GM18508 (cell line): ENCODE measurements at regions not wholly inside any gene's neighbourhood (a gene's known extent, or its start where the extent isn't known, plus 50 kb on each side); places are given as distances from the start of the nearest gene placed in this dataset.

ENCODE experiments used
- ATAC-seq: cut with Tn5 transposase; IDR thresholded peaks from one replicate; pipeline ENCODE4 v1.9.1; 2021; ENCODE audit warnings: moderate number of reproducible peaks; ENCODE audit not compliant: insufficient read depth, unreplicated experiment

DNA sequence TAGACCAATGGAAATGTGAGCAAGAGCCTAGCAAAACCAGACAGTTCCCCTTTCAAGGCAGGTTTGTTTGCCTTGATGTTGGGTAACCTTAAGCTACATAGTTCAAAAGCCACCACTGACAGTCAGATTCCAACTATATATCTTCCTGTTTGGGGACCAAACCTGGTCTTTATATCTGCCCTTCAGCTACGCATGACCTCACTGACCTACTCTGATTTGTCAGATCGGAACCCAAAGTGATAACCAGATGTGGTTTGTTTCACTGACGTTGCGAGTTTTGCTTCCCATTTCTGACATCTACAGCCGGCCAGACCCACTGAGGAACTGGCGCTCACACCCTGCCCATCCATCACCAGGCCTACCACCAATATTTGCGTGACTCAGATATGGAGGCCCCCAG lies 361.1 kb upstream of the CHRM3 start:
- ATAC-seq = no peak

DNA sequence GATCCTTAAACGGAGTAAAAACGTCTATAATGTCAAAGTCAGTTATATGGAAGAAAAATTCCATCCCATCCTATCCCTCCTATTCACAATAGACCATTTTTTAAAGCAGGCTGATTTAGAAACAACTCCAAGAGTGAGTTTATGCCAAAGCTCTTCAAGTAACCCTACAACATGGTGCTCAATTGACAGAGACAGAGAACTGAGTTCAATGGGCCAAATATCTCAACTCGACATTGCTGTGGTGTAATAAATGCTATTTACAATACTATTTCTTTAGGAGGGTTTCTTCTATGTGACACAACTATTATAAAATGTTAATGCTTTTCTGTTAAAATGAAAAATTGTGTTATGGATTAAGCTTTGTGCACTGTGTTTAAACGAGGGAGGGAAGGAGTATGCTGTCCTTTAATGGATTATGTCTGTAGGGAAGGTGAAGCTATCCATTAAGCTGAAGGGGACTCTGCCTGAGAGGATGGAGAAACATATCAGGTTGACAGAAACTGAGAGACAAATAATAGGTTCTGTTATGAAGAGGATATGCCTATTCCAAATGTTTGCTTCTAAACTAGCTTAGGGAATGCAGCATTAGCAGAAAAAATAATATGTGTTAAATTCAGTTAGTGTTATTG lies 362.5 kb upstream of the CHRM3 start:
- no peak for ATAC-seq

DNA sequence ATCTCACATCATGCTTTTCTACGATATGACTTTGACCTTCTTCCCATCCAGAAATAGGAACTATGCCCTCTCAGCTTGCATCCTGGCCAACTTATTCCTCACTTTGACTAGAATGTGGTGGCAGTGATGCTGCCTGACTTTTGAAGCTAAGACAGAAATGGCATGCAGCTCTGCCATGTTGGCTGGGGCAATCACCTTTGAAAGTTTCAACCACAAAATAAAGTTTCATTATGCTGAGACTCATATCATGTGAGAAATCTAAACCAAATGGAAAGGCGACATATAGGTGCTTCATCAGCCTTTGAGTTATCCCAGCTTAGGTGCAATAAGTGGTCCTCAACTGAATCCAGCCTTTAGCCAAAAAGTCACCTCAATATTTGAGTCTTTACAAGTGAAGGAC lies 370.0 kb upstream of the CHRM3 start:
- ATAC-seq = no peak

DNA sequence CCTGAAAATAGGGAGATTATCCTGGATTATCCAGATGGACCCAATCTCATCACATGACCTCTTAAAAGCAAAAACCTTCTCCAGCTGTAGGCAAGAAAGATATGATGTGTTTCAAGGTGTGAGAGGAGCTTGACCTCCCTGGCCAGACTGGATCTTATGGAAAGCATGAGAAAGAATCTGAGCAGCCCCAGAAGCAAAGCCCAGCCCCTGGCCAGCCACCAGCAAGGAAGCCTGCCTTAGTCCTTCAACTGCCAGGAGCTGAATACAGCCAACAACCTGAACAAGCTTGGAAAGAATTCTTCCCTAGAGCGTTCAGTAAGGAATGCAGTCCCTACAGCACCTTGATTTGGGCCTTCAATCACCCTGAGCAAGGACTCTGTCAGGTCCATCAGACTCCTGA lies 375.0 kb upstream of the CHRM3 start:
- no peak for ATAC-seq

DNA sequence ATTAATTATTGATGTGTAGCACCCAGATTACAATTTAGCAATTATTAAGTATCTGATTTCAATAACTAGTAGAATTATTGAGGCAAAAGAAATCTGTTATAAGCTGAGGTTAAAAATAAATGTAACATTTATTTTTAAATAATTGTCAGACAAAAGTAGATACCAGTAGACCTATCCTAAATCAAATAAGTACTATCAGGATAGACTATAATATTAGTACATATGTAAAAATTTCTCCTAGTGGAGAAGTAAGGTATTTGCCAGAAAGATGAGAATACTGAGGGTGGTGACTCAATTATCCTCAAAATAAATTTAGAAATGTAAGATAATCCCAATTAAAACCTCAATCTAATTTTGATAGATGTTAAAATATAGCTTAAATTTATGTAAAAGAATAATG lies 377.8 kb upstream of the CHRM3 start:
- no peak for ATAC-seq

DNA sequence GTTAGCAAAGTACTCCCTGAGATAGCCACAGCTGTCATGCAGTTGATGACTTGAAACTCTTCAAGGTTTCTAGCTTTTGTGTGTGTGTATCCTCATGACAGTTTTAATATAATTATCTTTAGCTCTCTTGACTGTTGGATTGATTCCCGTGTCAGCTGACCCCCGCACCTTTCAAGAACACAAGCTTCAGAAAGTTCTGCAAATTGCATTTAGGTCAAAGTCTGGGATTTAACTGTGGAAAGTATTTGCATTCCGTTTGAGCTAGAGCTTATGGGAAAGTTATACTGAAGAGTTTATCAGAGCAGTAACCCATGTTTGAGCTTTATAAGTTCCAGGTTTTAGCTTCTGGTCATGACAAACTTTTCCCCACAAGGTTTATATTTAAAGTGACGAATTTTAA lies 380.1 kb upstream of the CHRM3 start:
- no peak for ATAC-seq

DNA sequence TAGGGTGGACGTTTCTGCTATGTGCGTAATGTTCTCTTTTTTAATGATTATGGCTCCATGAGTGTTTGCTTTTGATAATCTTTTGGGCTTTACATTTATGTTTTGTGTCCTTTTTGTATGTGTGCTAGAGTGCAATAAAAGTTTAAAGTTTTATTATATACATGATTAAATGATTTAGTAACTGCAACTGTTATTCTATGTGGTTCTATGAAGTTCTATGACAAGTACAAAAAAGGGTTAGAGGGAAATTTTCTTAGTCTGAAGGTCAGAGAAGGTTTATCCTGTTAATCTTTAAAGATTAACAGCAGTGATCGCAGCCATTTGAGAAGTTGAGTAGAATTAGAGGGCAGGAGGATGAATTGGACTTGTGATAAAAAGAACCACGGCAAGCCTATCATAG lies 386.4 kb upstream of the CHRM3 start:
- ATAC-seq = no peak

DNA sequence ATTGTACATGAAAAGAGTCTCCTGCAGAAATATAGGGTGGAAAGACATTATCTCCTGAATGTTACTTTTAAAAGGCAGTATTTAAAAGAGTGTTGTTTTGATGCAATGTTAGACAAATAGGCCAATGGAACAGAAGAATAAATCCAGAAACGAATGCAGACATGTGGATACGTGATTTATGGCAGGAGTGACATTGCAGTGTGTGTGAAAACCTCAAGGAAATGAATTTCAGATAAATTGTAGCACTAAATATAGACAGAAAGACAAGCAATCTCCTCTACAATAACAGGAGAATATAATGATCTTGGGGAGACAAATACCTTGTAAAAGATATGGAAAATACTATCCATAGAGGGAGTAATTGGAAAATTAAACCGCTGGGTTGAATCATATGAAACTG lies 387.8 kb upstream of the CHRM3 start:
- no peak for ATAC-seq

DNA sequence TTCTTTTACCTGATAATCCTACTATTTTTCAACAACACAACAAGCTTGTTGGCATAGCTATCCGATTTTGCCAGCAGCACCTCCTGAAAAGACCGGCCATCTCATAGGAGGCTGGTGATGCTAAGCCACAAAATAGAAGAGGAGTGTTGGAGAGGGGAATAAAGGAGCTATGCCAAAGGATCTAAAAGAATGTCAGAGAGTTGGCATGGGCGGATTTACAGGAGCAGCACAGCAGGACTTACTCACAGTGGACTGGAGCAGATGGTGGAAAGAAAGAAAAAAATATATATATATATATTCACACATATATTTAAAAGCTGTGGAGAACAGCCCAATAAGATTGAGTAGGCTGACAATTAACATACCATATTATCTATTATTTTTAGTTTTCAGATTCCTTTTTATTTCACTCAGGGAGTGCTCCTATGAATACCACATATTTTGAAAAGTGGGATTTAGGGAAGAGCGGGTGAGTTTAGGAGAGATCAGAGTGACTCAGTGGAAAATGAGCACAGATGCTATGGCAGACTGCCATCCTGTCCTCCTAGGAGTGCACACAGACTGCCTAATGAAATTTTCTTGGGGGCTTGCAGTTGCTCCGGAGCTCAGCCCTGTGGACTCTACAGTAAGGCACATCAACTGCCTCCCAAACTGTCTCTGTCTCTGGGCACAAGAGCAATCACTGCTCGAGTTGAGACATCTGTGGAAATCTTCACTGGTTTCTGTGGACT lies 394.4 kb upstream of the CHRM3 start:
- no peak for ATAC-seq

DNA sequence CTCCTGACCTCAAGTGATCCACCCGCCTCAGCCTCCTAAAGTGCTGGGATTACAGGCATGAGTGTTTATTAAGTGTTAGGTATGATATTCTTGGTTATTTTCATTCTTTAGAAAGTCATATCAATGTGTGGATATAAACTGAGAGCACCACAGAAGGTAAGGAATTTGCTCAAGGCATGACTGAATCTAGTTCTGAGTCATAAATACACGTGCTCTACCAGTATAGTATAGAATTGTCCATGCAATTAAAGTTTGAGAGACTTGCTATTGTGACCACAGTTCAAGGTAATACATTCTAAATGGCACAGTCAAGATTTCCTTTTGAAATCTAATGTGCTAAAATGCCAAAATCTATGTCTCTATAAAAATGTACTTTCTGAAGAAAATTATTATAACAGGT lies 401.1 kb upstream of the CHRM3 start:
- no peak for ATAC-seq

DNA sequence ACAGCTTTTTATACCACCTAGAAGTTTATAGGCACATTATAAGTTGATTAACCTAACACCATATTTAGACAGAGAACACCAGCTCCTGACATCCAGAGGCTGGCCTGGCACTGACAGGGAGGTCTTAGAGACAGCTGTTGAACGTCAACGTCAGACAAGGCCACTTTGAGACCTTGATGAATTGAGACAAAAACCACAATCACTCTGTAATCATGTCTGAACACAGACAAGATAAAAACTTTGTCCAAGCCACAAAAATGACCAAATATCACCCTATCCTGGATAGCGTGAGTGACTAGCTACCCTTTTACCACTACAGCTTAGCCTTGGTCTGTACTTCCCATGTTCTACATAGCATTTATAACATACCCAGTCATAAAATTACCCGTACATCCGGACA lies 403.6 kb upstream of the CHRM3 start:
- ATAC-seq = no peak

DNA sequence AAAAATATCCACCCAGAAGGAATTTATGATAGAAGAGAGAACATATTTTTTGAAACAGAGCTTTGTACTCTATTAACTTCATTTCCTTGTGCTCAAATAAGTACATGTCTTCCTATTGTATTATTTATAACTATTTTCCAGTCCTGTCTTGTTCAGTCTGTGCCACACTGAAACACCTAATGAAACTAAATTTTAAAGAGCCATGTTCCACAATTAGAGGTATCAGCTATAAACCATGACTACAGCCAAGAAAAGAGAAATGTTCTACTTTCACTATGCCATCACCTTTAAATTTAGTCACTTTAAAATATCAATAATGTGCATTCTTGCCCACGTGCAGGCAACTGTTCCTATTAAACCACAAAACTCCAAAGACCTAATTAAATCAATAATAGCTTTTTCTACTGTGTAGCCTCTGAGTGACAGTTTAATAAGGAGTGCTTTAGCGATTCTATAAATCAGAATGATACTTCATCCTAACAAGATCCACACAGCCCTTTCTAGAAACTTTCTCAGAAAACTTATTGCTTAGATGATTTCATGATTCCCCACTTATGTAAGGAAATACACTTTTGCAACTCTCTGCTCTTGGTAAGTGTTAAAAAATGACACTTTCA lies 404.9 kb upstream of the CHRM3 start:
- no peak for ATAC-seq

DNA sequence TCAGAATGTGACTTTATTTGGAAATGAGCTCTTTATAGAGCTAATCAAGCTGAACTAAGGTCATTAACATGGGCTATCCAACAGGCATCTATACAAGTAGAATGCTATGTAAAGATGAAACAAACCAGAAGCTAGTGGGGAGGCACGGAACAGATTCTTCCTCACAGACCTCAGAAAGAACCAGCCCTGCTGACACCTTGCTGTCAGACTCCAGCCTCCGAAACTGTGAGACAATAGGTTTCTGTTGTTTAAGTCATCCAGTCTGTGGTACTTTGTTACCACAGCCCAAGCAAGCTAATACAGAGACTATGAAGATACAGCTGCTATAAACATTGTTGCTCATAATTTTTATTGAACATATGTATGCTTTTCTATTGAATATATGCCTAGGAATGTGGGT lies 406.3 kb upstream of the CHRM3 start:
- ATAC-seq = no peak

DNA sequence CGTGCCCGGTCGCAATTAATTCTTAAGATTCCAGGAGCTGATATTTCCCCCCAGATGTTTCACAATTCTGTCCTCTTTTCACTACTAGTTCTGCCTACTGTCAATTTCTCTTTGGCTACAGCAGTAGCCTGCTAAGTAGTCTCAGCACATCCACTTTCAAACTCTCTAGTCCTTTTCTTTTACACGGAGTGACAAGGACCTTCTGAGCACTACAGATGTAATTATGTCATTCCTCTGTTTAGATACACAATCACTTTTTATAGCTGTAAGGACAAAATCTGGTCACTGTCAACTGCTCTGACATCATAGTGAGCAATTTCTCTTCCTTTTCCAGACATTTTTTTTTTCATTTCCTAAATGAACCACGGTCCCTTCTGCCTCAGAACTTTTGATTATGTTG lies 421.7 kb upstream of the CHRM3 start:
- ATAC-seq = no peak

DNA sequence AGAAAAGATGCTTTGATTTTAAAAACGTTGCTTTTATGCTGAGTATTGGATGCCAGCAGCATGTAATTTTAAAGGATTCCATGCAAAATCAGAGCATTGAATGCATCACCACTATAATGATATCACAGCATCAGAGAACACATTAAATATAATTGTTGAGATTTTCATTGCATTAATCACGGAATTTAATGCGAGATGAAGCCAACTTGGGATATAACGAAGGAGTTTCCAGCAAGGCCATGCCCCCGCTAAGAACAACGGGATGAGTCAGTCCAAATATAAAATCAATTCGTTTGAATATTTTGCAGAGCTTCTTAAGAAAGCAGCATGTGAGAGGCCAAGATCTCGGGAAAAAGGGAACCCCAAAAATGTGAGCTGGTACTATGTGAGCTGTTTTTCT lies 423.4 kb upstream of the CHRM3 start:
- no peak for ATAC-seq

DNA sequence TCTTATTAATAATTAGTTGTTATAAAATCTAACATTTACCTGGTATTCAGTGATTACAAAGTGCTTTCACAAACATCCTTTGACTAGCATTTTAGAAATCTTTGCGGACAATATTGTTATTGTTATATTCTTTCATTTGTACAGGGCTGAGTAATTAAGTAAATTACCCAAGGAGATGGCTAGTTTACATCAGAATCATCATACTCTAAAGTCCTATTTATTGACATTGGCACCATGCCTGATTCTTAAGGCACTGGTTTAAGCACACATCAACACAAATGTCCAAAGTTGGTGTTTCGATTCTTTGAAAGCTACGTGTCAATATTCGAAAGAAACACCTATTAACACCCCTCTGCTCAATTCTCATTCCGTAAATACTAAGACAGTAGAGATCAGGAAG lies 424.6 kb upstream of the CHRM3 start:
- ATAC-seq = no peak

DNA sequence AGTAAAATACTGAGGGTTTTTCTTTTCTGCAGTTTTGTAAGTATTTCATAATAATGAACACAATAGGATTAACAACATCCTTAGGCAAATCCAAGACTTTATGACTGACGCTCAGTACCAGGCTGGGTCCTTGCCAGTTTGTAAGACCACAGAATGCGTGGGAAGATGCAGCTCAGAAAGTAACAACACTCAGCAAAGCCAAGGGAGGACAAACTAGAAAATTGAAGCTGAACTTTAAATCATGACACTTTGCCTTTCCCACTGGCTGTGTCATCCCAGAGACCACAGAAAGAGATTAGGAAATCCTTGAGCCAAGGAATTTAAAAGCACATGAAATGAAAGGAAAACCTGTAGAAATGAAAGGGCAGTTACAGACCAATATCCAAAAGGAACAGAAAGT lies 426.3 kb upstream of the CHRM3 start:
- ATAC-seq = no peak

DNA sequence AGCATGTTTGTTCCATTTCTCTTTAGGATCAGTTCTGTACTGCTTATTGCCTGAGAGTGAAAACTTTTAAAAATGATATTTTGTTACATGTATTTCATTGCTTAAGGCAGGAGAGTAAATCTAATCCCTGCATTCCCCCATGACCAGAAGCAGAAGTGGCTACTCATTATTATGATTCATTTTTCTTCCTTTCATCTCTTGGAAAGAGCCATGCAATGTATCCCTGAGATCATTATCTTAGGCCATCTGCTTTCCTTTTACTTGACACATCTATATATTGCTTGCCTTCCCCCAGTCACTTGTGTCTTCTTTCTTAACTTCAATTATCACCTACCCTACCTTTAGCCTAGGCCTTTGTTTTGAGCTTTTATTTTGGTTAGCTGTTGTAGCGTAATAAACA lies 430.4 kb upstream of the CHRM3 start:
- no peak for ATAC-seq

DNA sequence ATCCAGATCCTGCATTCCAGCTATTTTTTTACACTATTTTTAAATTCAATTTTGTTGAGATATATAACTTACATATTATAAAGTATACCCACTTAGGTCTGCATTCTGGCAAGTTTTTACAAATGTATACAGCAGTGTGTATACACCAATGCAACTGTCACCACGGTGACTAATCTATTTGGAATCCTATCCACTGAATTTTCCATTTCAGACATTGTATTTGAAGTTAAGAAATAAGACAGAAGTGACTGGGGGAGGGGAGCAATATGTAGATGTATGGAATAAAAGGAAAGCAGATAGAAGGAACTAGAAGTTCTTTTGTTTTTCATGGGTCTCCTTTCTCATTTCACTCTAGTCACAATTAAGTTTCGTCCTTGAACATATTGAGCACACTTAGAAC lies 431.5 kb upstream of the CHRM3 start:
- ATAC-seq = no peak

DNA sequence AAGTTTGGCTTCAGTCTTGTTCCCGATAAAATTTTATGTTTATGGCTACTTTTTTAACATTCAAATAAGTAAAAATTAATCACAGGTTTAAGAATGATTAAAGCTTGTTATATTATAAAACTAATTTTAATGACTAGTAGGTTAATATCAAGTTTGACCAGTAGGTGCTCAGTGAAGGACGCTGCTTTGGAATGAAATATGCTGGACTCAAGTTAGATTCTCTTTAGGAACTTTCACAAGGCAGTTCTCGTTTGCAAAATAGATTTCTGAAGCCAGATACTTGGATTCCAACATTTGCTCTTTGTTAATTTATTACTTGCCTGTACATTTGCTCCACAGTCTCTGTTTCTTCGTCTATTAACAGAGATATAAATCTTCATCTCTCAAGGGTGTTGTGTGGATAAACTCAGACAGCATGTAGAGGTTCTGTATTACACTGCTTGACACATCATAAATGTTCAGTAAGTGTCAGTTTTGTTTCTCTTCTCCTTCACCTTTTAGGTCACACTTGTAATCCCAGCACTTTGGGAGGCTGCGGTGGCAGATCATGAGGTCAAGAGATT lies 432.8 kb upstream of the CHRM3 start:
- no peak for ATAC-seq

DNA sequence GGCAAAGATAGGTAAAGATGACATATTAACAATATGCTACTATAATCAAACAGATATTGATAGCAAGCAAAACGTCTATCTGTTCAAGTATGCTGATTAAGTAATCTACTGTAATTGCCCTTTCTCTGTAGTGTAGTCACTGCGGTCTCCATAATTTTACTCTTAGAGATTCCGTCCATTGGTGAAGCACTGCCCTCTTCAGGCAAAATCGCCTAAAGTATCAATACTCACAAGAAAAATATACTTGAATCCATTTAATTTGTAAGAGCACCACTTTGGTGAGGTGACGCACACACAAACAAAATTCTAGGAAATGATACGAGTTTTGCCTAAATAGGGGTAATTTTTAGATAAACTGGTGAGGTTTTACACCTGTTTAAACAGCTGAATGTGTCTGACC lies 434.6 kb upstream of the CHRM3 start:
- ATAC-seq = no peak

DNA sequence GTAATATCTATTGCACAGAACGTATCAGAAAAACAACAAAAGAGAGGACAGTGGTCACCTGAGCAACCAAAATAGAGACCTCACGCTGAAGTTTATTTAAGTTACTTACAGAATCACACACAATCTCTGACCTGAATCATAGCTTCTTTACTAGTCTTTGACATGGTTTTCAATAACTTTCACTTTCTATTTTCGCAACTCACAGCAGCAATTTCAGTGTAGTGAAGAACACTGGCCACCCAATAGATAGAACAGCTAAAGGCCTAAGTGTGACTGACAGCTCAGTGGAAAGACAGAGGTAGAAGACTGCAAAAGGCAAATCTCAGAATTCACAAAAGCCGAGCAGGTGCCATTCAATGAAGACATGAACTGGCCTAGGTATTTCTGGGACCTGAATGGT lies 435.6 kb upstream of the CHRM3 start:
- ATAC-seq = no peak
